BJ (cell line): ENCODE measurements at regions not wholly inside any gene's neighbourhood (a gene's known extent, or its start where the extent isn't known, plus 50 kb on each side); places are given as distances from the start of the nearest gene placed in this dataset.

Source experiments
- CTCF ChIA-PET: fragments of 350-600 bp; formaldehyde crosslinking; extraction: SDS; loops from one replicate; lab custom pipeline; 2021; ENCODE audit warnings: antibody characterized with exemption, inconsistent platforms; lab: Yijun Ruan, JAX
- POLR2A ChIA-PET: fragments of 300-600 bp; sonication (Branson Sonifier 250); formaldehyde crosslinking; extraction: SDS; loops from one replicate; lab custom pipeline; 2021; ENCODE audit warnings: antibody characterized with exemption; lab: Charles Lee
- DNase-seq: peaks from one replicate; pipeline ENCODE4 v3.0.0-alpha.2; 2011; ENCODE audit warnings: low read depth
- H3K27me3 ChIP-seq: 2 replicates; pipeline ENCODE4 v1.6.0; 2011; ENCODE audit warnings: low read length; ENCODE audit not compliant: control insufficient read depth, insufficient read depth
- H3K36me3 ChIP-seq: 2 replicates; pipeline ENCODE4 v1.5.1; 2011; ENCODE audit warnings: low read length; ENCODE audit not compliant: control insufficient read depth, insufficient read depth
- H3K4me3 ChIP-seq: 2 replicates; pipeline ENCODE4 v1.5.1; 2011; ENCODE audit warnings: low read depth, mild to moderate bottlenecking, control low read depth, low read length
- CTCF ChIP-seq: IDR thresholded peaks from 2 replicates; pipeline ENCODE4 v1.5.1; 2011; ENCODE audit warnings: low read depth, mild to moderate bottlenecking, control low read depth, inconsistent platforms, low read length, moderate library complexity; ENCODE audit not compliant: insufficient read depth

GRCh38 chr14:26896447-26896846 is 298.6 kb upstream of the NOVA1 start:
- no peak for TF ChIP-seq CTCF

GRCh38 chr14:26897196-26897595 is 299.4 kb upstream of the NOVA1 start:
- Histone ChIP-seq H3K27me3 (no peaks in the 10 kb centered on the region), H3K4me3 (no peak overlapping the region), H3K36me3 (no peaks in the 10 kb centered on the region)
- POLR2A ChIA-PET, result no interaction called here
- no peak for DNase-seq
- CTCF ChIA-PET, result no interaction called here
- TF ChIP-seq CTCF, result no peak

More at GRCh38 chr14:26896447-26896846, 298.6 kb upstream of the NOVA1 start:
- H3K4me3 ChIP-seq, result no peak overlapping the region
- ChIA-PET CTCF (no interaction called here), POLR2A (no interaction called here)
- H3K36me3 ChIP-seq, result no peaks in the 10 kb centered on the region
- no peak for DNase-seq
- no peaks in the 10 kb centered on the region for H3K27me3 ChIP-seq

- TF ChIP-seq CTCF, result no peak
- Histone ChIP-seq H3K36me3 (no peaks in the 10 kb centered on the region), H3K4me3 (no peak overlapping the region), H3K27me3 (no peaks in the 10 kb centered on the region)
- no peak for DNase-seq
- ChIA-PET CTCF (no interaction called here), POLR2A (no interaction called here)
Observed at GRCh38 chr14:26905229-26905628, 307.4 kb upstream of the NOVA1 start.

GRCh38 chr14:26913786-26914185 is 316.0 kb upstream of the NOVA1 start:
- DNase-seq, result no peak
- ChIA-PET CTCF (no interaction called here), POLR2A (interaction anchor here (0.7 kb wide), 1 partner anchor 730 kb away, joined by 4 read pairs; no protein-coding TSS in a partner anchor)
- H3K27me3 ChIP-seq, result no peaks in the 10 kb centered on the region
- H3K36me3 ChIP-seq, result no peaks in the 10 kb centered on the region
- H3K4me3 ChIP-seq, result no peak overlapping the region
- TF ChIP-seq CTCF, result no peak

- no peaks in the 10 kb centered on the region for H3K27me3 ChIP-seq
- no peaks in the 10 kb centered on the region for H3K36me3 ChIP-seq
- H3K4me3 ChIP-seq, result no peak overlapping the region
- DNase-seq, result no peak
- ChIA-PET CTCF (interaction anchor here (0.7 to 1.2 kb wide), 2 partner anchors 22 to 753 kb away, joined by 3 read pairs; no protein-coding TSS in a partner anchor), POLR2A (no interaction called here)
- TF ChIP-seq CTCF, result peak; percentile 32
Observed at GRCh38 chr14:26917086-26917485, 319.3 kb upstream of the NOVA1 start.
